HG03039 (cell line): ENCODE measurements at regions not wholly inside any gene's neighbourhood (a gene's known extent, or its start where the extent isn't known, plus 50 kb on each side); places are given as distances from the start of the nearest gene placed in this dataset.

Experiments used
- ATAC-seq: cut with Tn5 transposase; IDR thresholded peaks from one replicate; pipeline ENCODE4 v1.9.1; 2021; ENCODE audit warnings: mild to moderate bottlenecking, moderate library complexity; ENCODE audit not compliant: unreplicated experiment

DNA sequence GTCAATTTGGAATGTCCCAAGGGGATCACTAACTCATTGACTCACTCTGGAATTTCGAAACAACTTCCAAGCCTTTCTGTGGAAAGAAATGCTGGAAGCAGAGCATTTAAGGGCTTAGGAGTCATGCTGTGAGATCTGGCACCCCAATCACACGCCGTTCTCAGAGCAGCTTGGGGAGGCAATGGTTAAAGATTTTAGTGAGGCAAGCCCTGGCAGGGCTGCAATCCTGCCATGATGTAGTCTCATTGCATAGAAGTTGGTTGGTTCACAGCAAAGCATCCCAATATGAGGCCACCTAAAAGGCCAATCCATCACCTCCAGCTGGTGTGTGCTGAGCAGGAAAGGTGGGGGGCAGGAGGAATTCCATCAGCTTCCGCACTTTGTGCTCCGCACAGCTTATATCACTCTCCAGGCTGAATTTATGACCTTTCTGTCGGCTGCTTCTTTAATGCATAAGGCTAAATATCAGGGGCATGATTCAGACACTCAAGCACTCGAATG, 1043.9 kb upstream of the POU3F3 start:
- ATAC-seq, result no peak

DNA sequence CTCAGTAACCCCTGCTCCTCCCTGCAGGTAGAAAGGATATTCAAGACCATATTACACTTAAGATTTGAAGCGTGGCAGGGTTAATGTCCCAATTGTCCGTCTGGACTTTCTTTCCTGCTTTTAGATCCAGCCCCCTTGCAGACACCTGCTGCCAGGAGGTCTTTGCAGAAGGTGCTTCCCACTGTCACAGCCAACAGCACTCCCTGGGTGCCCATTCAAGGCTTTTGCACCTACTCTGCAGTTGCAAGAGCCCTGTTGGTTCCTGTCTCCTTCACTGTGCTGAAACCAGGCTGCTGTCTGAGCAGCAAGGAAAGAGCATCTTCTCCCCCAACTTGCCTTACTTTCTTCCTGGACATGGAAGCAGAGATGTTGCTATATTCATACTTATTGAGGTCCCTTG, 1043.0 kb upstream of the POU3F3 start:
- no peak for ATAC-seq

DNA sequence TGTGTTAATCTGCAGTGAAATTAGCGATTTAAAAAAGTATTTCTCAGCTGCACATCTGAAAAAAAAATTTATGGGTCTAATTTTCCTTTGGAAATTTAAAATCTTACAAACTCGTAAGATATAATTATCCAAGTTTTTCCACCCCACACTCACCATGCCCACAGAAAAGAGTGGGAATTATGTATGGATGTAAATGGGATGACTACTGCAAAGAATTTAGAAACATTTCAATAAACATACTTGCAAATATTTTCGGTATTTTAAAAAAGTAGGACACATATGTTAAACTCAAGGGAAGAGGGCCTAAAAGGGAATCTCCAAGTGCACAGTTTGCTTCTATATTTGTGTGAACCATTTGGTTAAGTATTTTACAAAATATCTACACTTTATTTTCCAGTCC, 1039.9 kb upstream of the POU3F3 start:
- ATAC-seq, result no peak

DNA sequence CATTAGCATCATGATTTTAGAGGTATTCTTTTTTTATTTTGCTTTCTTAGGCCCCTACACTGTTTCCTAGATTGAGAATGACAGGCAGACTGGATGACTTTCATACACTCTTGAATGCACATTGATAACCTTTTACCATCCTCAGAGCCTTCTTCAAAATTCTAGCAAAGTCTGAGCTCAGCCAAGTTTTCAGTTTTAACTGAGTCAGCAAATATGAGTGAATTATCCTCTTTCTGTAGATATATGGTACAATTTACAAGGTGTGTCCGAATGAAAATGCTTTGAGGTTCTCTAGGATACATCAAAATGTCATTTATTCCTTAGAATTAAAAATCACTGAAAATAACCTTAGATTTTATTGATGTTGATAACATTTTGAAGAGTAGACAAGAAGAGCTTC, 1038.2 kb upstream of the POU3F3 start:
- ATAC-seq, result no peak

DNA sequence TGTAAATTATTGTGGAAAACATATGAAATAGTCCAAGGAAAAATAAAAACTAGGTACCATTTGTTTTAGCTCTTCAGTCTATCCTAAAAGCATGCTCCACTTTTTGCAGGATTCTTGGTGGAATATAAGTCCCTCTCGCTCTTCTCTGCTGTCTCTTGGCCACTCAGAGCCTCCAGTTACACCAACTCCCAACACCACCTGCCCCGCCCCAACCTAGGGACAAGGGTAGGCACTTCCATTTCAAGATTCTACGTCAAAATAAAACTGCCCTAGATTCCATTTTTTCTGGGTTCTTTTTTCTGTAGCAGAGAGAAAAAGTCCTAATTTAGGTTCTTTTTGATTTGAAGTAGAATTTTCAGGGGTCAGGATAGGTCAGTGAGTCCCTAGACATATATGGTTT, 1036.2 kb upstream of the POU3F3 start:
- ATAC-seq, result no peak

DNA sequence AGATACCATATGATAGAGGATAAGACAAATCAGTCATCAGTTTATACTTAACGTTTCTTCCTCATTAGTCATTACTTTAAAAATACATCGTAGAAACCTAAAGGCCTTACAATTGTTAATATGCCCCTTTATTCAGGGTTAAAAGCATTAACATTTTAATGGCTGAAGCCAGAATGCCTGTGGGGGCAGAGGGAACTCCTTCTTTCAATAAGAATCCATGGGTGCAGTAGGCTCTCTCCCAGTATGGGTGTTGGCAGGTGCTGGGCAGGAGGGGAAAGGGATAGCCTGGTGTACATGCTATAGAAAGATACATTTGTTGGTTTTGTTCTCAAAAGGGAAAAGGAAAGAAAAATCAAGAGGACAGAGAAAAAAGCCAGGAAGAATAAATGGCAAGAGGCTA, 1035.7 kb upstream of the POU3F3 start:
- no peak for ATAC-seq

DNA sequence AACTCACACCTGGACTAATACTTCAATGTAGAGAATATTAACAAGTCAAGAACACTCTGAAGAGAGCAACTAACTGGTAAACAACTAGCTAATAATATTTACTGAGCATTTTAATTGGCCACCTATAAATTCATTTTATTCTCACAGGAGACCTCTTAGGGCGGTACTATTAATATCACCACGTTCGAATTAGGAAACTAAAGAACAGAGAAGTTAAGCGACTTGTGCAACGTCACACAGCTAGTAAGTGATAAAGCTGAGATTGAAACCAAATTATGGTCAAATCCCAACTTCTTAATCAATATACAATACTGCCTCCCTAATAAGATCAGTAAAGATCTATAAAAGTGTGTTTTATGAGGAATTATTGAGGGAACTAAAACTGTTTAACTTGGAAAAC, 1034.3 kb upstream of the POU3F3 start:
- no peak for ATAC-seq

DNA sequence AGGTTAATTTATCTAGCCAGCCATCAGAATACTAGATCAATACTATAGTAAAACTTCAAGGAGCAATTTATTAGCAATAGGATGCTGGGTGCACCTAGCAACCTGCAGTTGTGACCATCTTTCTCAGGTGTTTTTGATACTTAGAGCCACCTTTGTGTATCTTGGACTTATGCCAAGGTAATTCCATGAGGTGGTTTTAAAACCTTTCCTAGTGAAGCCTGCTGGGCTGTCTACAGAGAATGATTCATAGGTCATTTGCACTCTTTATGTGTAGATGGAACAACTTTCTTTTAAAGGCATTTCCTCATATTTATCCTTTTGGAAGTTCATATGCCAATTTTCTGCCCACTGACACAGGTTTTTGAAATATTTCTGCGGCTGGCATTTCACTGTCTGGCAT, 1030.1 kb upstream of the POU3F3 start:
- no peak for ATAC-seq

DNA sequence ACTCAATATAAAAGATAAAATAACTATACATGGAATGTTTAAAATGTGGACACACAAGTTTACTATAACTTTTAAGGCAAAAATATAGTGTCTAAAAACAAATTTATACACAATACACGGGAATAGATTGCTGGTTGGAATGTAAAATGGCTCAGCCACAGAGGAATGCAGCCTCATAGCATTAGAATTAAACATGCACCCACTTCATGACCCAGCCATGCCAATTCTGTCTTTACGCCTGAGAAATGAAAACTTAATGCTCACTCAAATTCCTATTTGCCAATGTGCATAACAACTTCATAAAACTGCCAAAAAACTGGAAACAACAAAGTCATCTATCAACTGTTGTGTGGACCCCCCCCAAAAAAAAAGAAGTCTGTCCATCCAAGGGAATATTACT, 1006.6 kb upstream of the POU3F3 start:
- ATAC-seq, result no peak

DNA sequence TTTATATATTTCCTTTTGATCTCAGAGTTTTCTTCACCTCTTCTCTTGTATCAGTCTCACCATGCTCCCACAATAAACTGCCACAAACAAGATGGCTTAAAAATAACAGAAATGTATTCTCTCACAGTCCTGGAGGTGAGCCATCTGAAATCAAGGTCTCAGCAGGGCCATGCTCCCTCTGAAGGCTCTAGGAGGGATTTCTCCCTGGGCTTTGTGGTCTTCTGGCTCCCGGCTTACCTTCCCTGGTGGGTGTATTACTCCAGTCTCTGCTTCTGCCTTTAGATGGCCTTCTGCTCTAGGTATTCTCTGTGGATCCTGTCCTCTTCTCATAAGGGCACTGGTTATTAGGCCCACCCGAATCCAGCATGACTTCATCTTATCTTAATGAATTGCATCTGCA, 994.7 kb upstream of the POU3F3 start:
- ATAC-seq, result no peak

DNA sequence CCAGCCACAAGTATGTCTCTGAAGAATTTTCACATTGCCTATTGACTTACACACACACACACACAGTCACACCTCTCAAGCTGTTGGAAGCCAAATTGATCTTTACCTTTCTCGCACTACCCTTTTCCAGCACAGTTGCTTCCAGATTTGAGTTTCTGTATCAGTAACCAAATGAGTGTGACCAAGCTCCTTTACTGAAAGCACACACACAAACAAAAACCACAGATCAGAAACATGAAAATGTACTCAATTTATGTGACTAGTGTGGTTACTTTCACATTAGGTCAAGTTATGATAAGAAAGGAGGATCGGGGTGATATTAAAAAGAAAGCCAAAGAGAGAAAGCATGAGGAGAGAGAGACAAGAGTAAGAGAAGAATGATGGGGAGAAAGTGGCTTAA, 993.9 kb upstream of the POU3F3 start:
- ATAC-seq, result no peak

DNA sequence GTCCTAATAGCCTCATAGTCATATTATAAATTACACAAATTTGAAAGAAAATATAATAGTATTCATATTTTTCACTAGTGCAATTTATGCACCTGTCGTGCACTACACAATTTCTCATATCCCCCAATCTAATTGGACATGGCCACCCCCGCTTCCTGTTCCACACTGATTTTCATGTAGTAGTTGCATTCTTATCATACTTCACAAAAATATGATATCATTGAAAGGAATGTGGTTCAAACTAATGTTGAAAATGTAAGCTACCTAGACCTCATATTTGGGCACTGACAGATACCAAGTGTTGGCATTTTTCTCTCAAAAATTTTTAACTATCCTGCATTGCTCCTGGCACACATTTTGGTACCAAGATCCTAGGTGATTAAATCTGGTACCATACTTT, 985.5 kb upstream of the POU3F3 start:
- no peak for ATAC-seq

DNA sequence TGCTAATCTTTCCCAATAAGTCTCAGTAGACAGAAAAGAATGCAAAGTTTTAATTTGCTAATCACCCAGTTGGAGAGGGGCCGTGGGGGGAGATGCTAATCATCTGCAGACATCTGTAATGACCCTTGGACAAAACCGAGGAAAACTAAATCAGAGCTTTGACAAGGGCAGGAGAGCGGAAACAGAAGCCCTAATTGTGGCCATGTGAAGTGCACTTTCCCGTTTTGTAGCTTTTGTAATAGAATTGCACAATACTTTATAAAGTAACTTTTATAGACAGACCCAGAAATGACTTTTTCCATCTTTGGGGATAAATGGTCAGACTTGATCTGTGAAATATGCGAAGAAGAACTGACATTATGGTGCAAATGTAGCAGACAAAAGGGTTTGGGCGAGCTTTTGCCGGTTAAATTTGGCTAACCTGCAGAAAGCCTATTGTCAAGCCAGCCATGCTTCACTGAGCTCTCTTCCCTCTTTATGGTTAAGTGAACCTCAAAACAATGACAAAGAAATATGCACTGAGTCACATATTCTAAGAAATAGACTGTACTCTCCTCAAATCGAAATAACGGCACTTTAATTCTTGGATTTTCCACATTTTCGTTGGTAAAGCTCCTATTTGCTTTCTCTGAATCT, 980.1 kb upstream of the POU3F3 start:
- ATAC-seq, result no peak

DNA sequence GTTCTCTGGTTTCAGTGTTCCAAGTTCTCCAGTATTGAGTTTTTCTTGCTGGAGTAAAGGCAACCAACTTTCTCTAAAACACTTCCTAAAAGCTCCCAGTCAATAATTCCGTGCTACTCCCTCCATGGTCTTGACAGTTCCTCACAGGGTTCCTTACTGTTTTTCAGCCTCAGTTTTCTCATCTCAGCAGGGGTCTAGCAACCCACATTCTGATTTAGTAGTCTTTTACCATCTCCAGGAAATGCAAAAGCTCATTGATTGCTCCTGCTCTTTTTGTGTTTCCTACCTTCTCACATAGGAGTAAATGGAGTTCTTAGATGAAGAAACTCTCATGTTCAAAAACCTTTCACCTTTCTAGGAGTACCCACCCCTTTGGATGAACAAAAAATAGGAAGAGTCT, 978.8 kb upstream of the POU3F3 start:
- no peak for ATAC-seq

DNA sequence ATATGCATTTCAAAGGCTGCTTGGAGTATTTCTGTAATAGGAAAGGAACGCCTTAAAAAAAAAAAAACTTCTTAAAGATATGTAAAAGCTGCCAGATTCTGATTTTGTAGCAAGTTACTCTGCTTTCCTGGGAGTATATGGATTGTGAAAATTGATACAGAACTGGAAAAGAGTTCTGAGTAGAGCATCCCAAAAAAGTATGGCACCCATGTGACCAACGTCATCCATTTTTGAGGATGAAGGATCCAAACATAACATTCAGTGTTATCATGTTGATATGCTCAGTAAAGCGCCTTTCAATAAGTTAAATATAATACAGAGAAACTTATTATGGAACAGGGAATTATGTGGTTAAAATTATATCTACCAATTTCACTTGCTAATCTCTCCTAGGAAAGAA, 978.4 kb upstream of the POU3F3 start:
- no peak for ATAC-seq

DNA sequence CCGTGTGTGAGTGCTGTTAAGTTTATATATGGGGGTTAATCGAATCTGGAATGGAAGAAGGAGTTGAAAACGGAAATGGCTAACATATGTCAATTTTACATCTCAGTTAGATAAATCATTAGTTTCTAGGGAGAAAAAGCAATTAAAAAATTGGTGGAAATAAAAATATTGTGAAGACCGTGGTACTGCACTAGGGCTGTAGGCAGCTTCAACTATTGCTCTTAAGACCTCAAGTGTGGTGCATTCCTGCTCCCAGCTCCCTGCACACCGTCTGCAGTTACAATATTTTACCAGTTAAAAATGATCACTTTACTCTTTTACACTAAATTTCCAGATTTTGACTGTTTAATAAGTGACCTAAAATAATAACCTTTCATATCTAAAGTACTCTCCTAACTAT, 977.3 kb upstream of the POU3F3 start:
- ATAC-seq, result no peak

DNA sequence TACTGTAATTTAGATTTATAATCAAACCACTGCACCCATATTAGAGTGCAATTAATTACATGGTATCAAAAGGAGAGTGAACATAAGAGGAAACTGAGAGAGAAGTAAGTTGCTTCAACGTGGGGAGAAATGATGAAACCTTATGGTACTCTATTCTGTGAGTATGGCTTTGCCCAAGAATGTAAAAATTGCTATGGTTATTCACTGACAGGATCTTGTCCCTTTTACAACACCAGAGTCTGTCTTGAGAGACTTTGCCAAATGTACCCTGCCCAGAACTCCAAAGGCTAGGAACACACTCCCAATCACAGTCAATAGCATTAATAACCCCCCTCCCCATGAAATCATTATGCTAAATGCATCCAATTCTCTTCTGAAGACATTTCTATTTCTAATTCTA, 974.8 kb upstream of the POU3F3 start:
- no peak for ATAC-seq

DNA sequence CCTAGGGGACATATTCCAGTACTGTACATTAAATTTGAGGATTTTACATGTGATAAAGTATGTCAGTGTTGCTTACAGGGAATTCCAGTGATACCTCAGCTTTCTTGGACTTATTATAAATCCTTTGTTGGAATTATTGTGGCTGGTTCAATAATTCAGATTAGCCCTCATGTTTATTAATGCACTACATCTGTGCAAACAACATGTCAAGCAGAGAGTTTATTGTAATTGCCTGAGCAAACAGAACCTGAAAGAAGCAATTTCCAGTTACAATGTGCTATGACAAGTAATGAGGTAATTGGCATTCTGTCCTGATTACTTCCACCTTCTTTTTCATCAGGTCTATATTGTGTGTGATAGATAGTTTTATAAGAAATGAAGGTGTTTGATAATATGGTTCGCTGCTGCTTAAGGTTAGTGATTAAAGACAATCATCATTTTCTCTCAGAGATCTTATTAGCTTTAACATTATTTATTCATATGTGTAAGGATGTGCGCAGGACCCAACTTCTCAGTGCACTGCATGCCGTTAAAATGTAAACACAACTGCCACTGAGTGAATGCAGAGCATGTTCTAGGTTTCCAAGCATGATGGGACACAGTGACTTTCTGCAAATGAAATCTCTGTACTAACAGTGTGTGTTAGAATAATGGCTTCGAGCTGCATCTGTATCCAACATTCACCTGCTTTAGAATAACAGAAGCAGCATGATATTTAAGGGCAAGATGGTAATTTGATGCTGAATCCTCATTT, 973.7 kb upstream of the POU3F3 start:
- no peak for ATAC-seq

DNA sequence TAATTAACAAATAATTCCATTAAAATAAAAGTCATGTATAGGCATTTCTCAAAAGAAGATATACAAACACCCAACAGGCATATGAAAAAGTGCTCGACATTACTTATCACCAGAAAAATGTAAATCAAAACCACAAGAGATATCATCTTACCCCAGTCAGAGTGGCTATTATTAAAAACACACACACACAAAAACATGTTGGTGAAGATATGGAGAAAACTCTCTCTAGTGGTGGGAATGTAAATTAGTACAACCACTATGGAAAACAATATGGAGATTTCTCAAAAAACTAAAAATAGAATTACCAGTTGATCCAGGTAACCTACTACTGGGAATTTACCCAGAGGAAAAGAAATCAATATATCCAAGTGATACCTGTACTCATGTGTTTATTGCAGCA, 966.3 kb upstream of the POU3F3 start:
- ATAC-seq, result no peak

DNA sequence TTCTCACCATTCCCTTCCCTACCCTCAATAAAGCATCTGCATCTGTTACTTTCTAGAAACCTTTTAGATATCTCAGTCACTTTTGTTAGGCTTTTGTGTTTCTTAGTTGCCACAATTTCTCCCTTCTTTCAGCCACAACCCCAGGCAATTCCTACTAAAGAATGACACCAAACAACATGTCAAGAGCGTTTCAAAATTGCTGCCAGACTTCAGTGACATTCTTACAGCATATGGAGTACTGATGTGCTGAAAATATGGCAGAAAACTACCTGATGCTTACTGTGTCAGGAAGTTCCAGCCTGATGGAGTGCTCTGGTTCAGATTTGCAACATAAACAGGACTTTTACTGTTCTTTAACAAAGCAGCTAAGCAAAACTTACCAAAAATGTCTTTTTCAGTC, 957.7 kb upstream of the POU3F3 start:
- ATAC-seq, result no peak

DNA sequence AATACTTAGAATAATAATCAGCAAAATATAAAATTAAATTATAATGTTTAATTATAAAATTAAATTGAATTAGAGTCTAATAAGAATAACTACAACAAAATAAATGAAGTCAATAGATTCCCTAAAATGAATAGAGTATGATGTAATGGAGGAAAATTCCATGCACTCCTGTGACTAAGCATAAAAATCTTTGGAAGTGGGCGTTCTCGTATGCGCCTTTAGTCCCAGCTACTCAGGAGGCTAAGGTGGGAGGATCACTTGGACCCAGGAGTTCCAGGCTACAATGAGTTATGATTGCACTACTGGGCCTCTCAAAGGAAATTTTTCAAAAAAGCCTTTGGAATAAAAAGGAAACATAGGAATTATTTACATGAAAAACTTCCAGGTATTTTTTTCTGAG, 955.4 kb upstream of the POU3F3 start:
- ATAC-seq, result no peak

DNA sequence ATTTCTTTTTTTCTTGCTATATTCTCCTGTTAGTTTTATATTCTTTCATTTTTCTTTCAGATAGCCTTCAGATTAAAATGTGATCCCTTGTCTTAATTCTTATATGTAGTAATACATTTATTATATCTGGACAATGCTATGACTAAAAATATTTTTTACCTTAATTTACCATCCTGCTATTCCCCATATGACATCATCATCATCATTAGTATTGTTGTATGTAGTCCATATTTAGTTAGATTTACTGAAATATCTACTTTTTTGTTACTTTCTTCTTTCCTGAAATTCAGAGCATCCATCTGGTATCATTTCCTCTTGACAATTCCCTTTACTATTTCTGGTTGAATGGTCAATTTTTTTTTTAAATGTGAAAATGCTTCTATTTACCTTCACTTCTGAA, 951.6 kb upstream of the POU3F3 start:
- ATAC-seq, result no peak

DNA sequence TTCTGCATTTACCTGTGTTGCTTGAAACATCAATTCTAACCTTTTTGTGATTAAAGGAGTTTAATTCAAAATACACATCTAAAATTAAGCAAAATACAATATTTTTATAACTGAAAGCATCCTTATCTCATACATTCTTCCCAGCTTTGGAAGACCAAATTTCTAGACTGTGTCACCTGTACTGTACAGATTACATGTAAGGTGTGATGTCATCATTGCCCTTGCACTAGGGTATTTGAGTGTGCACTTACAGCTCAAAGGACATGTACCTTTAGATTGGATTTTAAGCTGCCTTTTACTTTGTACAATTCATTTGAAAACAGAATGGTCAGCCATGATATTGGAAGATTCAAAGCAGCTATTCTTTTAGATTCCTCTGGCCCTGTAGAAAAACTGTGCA, 932.8 kb upstream of the POU3F3 start:
- ATAC-seq, result no peak
